COLO668 (cell line): ENCODE measurements at regions not wholly inside any gene's neighbourhood (a gene's known extent, or its start where the extent isn't known, plus 50 kb on each side); places are given as distances from the start of the nearest gene placed in this dataset.

ENCODE experiments used
- DNase-seq: peaks from one replicate; lab custom pipeline; 2025; ENCODE audit not compliant: unreplicated experiment; lab: John Stamatoyannopoulos, UW

DNA sequence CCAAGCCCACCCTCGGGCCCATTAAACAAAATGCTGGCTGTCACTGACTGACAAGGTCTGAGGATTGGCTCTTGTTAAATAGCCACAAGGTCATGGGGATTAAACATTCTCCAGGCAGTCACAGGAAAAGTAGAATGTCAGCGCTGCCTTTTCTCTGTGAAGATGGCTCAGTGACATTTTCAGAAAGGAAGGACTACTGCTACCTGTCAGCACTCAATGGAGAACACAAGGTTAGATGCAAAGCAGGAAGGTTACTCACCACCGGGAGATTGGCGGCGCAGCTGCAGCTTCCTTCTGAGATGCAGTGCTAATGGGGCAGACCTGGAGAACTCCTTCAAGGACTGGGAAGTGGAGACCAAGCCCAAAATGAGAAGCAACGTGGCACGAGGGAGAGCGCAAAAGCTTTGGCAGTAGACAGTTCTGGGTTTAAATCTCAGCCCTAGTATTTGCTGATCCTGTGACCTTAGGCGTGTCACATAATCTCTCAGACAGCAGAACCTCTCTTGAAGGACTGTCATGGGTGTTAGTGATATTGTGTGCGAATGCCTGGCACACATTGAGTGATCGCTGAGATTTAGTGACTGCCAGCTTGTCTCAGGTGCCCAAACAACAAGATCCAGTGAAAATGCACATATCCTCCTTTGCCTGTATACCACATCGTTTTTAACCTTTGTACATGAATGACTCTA is 213.1 kb upstream of the BOD1L1 start:
- DNase-seq, result no peak

DNA sequence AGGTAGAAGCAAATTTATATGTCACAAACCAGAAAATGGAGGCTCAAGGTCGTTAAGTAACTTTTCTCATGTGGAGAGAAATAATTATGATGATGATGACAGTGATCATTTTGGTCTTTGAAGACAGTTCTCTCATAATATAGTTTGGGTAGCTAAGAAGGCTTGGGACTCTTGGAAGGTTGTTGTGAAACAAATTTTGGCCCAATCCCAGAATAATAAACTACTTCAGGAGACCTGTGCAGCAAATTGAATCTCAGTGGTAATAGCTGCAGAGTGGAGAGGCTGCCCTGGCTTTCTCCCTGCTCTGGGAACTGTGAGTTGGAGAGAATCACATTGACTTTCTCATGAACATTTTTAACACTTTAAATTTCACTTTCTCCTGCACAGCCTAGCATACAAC is 217.2 kb upstream of the BOD1L1 start:
- no peak for DNase-seq

DNA sequence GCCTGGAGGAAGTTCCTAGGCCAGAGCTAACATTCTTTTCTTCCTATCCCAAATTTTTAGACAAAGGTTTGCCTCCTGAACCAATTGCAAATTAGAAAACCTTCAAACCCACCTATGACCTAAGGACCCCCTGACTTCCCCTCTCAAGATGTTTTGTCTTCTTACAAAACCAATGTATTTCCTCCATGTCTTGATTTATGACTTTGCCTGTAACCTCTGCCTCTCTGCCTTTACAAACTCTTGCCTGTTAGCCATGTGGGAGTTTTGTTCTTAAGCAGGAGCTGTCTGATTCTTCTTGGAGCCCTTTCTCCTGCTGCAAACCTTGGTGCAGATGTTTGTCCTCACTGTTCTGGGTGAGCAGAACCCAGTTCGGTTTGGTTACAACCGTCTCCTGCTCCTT is 222.3 kb upstream of the BOD1L1 start:
- no peak for DNase-seq

DNA sequence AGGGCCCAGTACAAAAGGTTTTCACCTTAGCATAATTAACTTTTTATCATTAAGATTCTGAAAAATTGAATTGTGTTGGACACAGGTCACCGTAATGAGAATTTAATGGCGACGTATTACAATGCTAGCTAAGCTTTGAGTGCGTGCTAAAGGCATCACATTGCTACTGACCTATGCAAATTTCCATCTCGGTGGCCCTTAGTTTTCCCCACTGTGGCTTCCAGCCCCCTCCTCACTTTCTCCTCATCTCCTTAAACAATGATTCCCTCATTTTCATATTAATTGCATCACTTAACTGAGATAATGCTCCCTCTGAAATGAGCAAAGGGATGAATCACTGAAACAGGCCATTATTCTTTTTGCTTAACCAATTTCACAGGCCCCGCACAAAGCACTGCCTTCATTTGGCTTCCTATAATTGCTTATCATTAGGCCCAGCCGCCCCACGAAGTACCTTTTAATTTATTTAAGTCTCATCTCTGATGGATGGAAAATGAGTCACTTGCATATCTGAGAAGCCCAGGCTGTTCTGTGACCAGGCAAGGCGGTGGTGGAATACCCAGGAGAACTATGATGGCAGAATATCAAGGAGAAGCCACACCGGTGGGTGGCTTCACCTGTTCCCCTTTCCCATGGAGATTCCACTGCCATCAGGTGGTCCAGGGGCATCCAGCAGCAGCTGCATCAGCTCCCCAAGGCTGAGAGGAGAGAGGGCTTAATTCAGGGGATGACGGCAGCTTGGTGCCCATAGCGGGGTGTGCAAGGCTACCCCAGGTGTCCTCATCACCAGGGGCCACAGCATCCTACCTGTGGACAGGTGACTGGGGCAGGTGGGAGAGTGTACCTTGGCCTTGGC is 223.8 kb upstream of the BOD1L1 start:
- no peak for DNase-seq

DNA sequence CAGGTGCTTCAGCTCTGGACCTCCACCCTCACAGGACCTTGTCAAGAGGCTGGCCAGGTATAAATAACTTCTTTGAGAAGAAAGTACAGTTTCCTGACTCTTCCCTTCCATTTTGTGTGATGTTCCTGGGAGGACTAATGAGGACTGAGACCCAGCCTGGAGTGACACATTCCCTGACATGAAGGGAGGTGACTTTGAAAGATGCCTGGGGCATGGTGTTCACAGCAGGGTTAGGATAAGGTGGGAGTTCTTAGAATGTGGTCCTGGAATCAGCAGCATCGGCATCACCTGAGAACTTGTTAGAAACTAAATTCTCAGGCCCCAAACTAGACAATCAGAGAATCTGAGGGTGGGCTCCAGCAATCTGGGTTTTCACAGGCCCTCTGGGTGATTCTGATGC is 224.9 kb upstream of the BOD1L1 start:
- DNase-seq, result no peak

DNA sequence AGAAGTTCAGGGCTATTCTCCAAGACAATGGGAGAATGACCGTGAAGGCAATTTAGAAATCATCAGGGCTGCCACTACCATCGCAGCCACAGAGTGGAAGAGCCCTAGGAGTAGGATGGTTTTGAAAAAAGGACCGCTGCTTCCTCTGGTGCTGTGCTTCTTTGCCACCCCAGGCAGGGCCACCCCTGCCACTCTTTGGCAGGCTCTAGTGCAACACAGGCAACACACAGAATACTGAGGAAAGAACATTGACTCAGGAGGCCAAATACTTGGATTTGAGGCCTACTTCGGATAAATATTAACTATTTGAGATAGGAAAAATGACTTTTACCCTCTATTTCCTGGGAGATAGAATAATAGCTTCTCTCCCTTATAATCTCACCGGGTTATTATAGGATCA is 228.9 kb upstream of the BOD1L1 start:
- no peak for DNase-seq

DNA sequence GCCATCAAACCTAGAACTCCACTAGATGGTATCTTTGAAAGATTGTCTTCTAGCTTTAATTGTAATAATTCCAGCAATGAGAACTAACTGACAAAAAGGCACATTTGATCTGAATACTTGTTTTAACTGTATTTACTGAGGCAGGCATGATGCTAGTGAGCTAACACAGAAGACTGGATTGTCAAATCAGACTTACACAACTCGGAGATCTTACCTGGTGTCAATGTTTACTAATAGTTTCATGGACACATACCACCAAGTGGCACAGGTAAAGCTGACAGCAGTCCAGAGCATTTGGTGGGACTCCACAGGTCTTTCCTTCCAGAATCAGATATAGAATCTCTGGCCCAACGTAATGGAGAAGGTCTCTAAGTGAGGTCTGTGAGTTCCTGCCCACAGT is 229.9 kb upstream of the BOD1L1 start:
- no peak for DNase-seq

DNA sequence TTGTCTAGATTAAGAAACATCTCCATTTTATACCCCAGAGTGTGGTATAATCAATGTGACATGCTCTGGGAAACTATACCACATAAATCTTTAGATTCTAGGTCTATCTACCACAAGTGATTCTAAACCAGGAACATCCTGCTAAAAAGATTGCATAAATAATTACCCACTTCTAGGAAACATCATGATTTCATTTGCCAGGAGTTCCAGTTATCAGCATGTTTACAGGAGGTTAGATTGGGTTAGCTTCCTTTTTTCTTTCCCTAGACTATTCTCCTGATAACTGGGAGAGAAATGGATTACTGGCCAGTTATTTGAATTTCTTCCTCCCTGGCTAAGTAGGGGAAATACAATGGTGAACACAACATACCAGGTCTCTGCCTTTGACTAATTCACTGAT is 230.3 kb upstream of the BOD1L1 start:
- no peak for DNase-seq

DNA sequence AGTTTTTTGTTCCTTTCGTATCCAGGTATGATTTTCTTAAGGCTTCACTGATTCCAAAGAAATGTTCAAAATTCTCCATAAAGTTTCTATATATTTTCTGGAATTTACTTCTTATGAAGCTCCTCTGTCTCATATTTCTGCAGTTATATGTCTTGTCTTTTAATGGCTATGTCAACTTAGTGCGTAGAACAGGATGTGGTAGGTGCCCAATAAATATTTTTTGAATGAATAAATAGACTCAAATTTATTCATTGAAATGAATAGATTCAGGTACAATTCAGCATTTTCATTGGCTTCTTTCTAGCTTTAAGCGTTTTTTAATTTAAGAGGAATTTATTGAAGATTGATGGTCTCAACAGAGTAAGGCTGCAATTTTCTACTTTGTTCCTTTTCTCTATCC is 231.9 kb upstream of the BOD1L1 start:
- no peak for DNase-seq

DNA sequence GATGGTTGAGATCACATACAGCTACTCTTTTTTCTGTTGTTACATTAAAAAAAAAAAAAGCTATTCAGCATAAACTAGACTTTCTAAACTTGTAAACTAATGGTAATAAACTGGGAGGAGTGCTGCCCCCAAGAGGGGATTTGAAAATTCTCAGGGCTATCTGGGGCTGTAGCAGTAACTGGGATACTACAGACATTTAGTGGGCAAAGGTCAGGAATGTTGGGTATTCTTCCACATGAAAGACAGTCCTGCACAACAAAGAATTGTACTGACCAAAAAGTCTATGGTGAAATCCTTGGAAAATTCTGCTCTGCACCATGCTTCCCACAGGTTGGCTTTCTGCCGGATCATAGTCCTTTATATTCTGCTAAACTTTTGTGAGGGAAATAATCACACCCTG is 232.6 kb upstream of the BOD1L1 start:
- no peak for DNase-seq

DNA sequence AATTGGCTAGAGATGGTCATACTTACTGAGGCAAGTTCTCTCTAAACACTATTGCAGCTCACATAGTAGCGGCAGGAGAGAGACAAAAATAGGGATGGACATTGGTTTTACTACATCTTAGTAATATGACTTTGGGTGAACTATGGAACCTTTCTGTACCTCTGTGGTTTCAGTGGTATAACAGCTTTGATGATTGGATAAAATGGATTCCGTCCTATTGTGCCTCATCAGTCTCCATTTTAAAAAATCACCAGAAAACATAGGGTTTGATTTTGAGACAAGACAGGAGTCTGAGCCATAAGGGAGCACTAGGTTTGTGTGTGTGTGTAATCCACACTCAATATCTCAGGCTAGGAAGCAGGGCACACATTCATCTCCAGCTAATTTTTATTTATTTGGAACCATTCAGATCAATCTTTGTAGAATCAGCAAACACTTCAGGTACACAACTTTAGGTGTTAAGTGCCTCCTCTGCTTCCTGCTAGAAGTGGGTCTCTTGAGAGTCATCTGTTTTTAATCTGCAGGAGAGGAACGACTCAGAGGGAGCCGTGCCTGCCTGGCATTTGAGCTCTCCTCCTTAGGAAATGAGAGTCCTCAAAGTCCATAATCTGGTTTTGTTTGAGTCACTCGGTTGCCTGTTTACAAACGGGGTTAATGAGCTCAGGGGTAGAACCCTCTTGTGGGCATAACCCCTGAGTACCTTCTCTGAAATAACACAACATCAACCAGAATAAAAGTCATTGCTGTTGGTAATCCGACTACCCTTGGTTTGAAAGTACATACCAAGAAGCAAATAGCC is 238.5 kb upstream of the BOD1L1 start:
- peak; percentile 7 for DNase-seq

DNA sequence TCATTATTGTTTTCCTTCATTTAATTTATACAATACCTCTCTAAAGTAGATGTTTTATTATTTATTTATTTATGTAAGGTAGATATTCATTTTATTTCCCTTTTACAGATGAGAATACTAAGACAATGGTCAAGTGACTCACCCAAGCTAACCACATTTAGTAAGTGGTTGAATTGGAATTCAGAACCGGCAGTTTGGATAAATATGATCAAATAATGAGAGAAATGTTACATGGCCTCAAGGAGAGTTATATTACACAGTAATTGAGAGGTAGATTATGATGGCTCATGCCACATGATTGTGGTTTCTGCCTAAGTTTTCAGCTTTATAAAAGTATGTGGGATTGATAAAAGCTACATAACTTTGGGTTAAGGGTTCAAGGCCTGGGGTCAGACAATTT is 239.4 kb upstream of the BOD1L1 start:
- DNase-seq, result no peak

DNA sequence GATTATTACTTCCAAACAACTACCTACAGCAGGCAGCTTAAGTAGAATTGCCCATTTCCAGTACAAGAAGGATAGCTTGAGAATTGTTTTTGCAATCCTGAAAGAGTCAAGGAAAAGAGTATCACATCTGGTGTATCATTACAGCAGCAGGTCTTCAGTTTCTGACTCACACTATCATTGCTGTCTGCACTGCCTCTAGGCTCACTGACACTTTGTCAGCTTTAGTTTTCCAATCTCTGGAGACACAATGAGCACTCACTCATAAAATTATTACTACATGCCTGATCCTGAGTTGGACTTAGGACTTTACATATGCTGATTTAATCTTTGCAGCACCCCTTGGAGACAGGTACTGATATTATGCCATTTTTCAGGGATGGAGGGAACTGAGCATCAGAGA is 244.6 kb upstream of the BOD1L1 start:
- DNase-seq, result no peak

DNA sequence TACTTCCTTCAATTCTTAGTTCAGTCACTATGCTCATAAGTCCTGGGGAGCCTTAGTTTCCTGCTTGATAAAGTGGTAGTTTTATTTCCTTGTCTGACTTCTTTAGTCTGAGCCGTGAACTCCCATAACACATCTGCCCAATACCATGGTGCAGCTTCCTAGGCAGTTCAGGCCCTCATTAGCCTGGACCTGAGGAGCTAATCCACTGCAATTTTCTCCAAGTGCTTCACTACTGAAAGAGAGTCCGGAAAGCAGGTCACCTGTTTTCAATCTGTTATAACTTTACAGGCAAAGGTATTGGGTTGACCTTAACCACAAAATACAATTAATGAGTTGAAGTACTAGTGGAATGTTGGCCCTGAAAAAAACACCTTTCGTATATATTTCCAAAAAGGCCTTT is 245.4 kb upstream of the BOD1L1 start:
- DNase-seq, result no peak

DNA sequence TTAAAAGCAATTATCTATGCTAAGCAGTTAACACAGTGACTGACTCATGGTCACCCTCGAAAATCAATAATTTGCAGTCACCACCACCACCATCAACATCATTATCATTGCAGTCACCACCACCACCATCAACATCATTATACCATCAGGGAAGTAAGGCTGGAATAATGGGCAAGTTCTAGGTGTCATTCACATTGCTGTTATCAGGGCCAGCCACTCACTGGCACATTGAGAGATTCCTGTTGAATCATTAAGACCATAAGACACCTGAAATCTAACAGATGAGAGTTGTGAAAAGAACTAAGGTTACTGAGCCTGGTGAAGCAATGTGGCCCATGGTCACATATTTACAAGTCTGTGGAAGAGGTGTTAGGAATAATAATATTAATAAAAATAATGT is 247.7 kb upstream of the BOD1L1 start:
- DNase-seq, result no peak

DNA sequence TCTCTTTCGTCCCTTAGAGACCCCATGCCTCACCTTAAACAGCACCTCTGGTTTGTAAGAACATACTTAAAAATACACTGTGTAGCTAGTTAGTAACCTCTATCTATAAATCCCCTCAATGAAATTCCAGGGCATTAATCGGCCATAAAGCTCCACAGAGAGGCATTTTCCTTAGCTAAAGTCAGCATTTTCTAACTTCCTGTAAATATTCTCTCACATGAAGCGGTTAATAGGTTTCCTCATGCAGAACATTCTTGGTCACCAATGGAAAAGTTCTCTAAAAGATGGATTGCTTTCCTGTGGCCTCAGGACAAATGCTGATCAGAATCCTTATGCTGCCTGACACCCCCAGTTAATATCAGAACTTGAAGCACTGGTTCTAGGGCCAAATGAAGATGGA is 248.6 kb upstream of the BOD1L1 start:
- DNase-seq, result no peak

DNA sequence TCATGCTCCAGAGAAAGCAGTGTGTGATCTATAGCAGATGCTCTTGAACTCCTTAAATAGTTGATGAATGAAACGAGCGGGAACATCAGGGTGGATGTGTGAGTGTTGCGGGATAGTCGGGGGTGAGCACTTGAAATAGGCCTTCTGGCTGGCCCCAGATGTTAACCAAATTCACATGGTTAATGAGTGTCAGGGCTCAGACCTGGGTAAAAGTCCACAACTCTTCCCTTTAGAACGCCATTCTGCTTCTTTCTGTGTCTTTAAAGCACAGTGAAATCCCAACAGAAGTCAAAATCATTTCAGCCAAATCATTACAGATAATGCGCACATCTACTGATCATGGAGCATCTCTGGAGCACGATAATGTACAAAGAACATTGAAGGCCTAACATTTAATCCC is 249.4 kb upstream of the BOD1L1 start:
- no peak for DNase-seq

DNA sequence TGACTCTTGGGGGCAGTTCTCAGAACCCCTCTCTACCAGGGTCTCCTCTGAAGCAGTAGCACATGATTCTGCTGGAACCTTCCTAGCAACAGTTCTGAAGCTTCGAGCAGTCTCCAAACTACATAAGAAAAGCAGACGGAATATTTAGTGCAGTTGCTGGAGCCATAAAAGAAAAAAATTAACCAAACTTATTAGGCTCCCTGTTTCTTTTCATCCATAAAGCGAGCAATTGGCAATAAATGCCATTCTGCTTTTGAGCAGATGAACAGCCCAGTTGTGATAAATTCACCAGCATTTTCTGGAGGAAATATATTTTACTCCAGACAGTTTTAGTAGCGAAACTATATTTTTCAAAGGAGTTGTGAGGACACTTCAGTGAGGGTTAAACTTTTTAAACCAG is 250.1 kb upstream of the BOD1L1 start:
- DNase-seq, result no peak

DNA sequence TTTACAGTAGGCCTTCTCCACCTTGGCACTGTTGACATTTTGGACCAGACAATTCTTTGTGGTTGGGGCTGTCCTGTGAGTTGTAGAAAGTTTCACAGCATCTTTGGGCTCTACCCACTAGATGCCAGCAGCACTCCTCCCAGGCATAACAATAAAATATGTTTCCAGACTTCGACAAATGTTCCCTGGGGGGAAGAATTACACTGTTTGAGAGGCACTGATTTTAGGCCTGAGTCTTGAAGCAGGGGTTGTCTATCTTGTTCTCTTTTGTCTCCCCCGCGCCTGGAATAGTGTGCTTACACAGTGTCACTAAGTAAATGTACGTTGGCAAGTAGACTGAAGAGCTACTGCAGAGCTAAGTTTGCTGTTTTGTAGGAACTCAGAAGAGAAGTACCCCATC is 254.4 kb upstream of the BOD1L1 start:
- DNase-seq, result no peak

DNA sequence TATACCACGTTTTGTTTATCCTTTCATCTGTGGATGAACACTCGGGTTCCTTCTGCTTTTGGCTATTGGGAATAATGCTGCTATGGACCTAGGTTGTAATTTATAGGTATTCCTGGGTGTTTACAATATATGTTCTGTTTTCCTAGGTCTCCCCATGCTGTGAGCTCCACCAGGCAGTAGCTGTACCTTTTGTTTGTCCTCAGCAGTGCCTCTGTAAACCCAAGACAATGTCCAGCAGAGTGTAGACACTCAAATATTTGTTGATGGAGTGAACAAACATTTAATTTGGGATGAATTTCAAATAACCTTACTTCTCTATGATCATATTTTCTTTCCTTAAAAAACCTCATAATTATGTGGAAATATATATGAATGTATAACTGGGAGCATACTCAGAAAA is 259.5 kb upstream of the BOD1L1 start:
- DNase-seq, result no peak

DNA sequence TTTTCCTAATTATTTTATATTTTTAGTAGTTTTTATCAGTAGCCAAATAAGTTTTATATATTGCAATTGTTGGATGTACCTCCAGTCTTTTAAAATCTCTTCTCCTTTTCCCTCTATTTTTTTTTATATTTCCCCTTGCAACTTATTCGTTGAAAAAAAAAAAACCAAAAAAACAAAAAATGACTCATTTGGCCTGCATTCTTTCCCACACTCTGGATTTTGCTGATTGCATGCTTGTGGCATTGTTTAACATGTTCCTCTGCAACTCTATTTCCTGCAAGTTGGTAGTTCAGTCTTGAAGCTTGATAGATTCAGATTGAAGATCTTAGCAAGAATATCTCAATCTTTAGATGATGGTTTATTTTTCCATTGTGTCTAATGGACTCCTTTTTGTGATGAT is 260.6 kb upstream of the BOD1L1 start:
- no peak for DNase-seq

DNA sequence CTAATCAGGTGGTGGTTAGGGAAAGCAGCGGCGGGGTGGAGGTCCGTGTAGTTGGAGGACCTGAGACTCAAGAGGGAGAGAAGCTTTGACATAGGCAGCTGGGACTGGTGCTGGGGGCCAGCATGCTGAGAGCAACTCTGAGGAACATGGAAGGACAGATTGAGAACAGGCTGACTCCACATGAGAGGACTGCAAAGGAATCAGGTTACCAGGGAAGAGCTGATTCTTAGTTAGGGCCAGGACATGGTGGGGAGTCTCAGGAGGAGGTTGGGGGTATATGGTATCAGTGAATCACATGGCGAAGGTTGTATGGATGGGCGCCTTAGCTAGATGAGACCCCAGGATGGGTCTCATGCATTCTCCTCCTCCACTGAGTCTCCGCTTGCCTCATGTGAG is 264.0 kb upstream of the BOD1L1 start:
- DNase-seq, result no peak
